Fibroblast of mammary gland (primary cell): ENCODE measurements at regions not wholly inside any gene's neighbourhood (a gene's known extent, or its start where the extent isn't known, plus 50 kb on each side); places are given as distances from the start of the nearest gene placed in this dataset.

Source experiments
- DNase-seq: peaks from one replicate; pipeline ENCODE4 v3.0.0-alpha.2; 2010; ENCODE audit warnings: low read depth
- H3K4me3 ChIP-seq: 2 replicates; pipeline ENCODE4 v1.5.1; 2011; ENCODE audit warnings: low read depth, mild to moderate bottlenecking, low read length, moderate library complexity; ENCODE audit not compliant: control insufficient read depth
- CTCF ChIP-seq: conservative IDR thresholded peaks from 2 replicates; pipeline ENCODE4 v1.5.1; 2011; ENCODE audit warnings: low read depth, low read length, inconsistent platforms; ENCODE audit not compliant: control insufficient read depth, insufficient read depth

GRCh38 chr3:27826448-27826847 lies 104.3 kb upstream of the EOMES start:
- DNase-seq: no peak
- H3K4me3 ChIP-seq: no peak overlapping the region
- no peak for TF ChIP-seq CTCF

DNA sequence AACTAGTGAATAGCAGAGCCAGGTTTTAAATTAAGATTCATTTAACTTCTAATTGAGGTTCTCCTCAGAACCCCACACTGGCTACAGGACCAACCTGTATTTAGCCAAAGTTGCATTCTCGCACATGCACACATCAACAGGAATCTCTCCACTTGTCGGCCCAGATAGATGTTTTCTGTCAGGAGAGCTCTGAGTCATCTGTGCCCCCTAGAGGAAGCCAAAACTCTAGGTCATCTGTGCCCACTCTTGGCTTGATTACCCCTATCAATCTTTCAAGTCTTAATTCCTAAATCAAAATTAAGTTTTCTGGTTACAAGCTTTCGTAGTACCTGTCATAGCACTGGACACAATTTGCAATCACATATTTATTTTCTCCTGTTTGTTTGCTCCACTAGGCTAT lies 104.9 kb upstream of the EOMES start:
- H3K4me3 ChIP-seq: no peak overlapping the region
- DNase-seq: no peak
- TF ChIP-seq CTCF: no peak

DNA sequence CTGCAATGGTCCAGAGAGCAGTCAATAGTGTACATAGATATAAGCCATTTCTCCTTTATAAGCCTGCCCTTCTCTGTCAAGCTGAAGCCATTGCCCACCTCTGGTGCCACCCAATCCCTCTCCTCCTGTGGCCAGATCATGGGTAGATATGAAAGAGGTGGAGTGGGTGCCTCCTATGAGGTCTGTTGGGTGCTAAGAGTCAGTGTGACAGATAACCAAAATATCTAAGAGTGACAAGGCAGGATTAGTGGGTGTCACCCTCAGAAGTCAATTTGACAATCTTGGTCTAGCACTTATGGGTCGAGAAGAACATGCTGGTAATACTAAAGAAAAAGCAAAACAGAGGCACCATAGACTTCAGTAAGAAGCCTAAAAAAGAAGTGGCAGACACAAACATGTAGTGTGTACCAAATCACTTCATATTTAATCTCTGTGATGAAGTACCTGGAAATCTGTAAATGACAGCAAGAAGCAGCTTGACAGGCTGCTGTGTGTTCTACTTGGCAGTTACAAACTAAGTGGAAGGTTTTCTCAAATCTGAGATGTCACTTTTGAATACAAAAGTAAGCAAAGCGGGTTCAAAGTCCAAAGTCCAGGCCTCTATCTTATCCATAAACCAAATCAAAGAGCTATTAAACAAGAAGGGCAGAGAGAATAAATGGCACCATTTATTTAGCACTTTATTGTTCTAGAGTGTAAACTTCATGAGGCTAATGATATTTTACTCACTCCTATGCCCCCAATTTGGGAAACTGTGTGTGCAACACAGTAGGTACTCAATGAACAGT lies 118.9 kb upstream of the EOMES start:
- TF ChIP-seq CTCF: no peak
- no peak overlapping the region for H3K4me3 ChIP-seq
- no peak for DNase-seq

GRCh38 chr3:27844052-27844675 lies 122.0 kb upstream of the EOMES start:
- H3K4me3 ChIP-seq: no peak overlapping the region
- no peak for DNase-seq
- no peak for TF ChIP-seq CTCF

- no peak for TF ChIP-seq CTCF
- no peak for DNase-seq
- H3K4me3 ChIP-seq: no peak overlapping the region
Measured at GRCh38 chr3:27847697-27848096, 125.6 kb upstream of the EOMES start.

DNA sequence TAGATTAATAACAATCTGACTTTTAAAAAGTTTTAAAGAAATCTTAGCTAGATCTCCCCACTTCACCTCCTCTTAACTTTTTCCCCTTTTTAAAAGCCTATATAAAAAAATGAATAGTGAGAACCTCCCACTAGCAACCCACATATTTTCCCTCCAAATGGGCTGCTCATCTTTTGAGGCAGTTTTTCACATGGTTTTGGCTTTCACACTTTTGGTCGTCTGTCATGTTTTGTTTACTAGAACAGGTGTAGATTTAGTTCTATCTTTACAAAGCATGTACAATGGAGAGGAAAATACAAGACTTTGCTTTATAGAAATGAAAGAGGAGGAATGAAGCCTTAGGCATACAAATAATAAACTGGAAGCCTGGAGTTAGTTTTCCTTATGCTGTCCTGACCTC lies 126.7 kb upstream of the EOMES start:
- no peak for DNase-seq
- TF ChIP-seq CTCF: no peak
- H3K4me3 ChIP-seq: no peak overlapping the region
